ENCODE measurements at regions not wholly inside any gene's neighbourhood (a gene's known extent, or its start where the extent isn't known, plus 50 kb on each side); places are given as distances from the start of the nearest gene placed in this dataset.

GRCh38 chr2:226622484-226622883 lies 177.1 kb downstream of the IRS1 start:
- DNase-seq (ENCODE audit: low spot score) (no peak), FAIRE-seq (no peak)

DNA sequence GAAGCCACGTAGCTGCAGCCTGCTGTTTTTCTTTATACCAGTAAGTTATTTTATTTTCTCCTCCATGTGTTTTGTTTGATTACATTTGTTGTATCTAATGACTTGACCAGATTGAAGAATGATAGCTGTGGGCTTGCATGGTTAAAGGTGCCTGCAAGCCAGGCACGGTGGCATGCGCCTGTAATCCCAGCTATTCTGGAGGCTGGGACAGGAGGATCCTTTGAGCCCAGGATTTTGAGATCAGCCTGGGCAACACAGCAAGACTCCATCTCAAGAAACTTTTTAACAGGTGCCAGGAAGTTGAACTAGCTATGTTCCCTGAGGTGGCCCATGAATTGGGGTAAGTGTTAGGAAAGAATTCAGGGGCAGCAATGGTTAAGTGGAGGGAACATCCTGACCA lies 179.4 kb downstream of the IRS1 start:
- FAIRE-seq = no peak
- DNase-seq (ENCODE audit: low spot score) = no peak

DNA sequence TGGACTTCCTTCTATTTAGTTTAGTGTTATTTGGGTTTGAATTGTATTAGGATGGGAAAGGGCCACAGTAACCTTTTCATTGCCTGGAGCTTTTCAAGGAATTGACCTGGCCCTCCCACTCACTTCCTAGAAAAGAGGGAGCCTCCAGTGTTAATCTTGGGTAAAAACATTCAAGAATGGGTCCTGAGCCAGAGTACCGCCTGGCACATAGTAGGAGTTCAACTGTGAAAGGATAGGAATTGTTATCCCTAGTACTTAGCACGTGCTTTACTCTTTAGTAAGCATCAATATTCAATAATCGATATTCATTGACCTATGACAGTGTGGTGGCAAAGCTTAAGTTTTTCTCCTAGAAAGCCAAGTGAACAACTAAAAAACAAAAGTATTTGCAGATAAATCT lies 179.9 kb downstream of the IRS1 start:
- FAIRE-seq = no peak
- DNase-seq (ENCODE audit: low spot score) = no peak

- no peak for DNase-seq (ENCODE audit: low spot score)
- no peak for FAIRE-seq
These were observed 180.6 kb downstream of the IRS1 start for GRCh38 chr2:226618875-226619605.

- no peak for FAIRE-seq
These were observed 181.1 kb downstream of the IRS1 start for GRCh38 chr2:226618544-226618874.

GRCh38 chr2:226615891-226616290 lies 183.7 kb downstream of the IRS1 start:
- FAIRE-seq (no peak), DNase-seq (ENCODE audit: low spot score) (no peak)

More at GRCh38 chr2:226618544-226618874, 181.1 kb downstream of the IRS1 start:
- DNase-seq (ENCODE audit: low spot score) = no peak

DNA sequence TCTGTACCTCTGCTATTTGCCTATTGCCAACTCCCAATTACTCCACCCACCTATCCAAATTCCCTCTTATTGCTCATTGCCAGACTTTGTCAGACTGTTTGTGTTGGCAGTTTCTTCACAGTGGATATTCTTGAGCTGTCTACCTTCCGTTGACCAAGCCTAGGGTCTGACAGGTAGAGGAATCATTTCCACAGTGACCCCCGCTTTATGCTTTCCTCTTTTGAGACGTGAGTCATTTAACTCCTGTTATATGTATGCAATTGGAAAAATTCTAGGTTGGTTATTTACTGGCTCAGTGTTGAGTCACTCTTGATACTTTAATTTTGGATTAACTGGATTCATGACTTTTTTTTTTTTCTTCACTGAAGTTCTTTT lies 187.7 kb downstream of the IRS1 start:
- FAIRE-seq = peak; percentile 84
- peak; percentile 87 for DNase-seq (ENCODE audit: low spot score)

DNA sequence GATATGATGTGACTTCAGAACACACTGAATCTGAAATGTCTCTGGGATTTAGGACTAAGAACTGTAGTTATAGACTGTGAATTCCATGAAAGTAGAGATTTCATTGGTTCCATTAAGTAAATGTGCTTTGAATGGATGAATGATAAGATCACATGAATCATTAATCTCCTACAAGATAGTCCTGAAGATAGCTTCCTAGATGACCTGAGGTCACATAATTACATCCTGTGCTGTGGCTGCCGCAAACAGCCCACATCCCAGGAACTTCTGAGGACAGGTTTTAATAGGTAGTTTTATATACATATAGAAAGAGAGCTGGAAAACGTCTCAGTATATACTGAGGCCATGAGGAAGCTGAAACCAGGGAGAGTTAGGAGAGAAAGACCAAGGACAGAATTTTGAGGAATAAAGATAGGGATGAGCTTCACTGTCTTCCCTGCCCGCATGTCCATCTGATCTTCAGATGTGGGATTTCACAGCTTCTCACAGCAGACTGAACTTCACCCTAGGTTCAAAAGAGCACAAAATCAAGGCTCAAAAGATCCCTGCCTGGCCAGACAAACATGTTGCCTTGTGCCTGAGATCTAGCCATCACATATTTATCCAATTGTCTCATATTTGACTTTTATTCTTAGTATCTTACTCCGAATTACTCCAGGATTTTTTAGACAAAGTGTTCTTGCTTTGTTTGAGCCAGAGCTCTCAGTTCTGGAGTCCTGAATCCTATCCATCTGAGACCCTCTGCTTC lies 188.2 kb downstream of the IRS1 start:
- FAIRE-seq (peak; percentile 82), DNase-seq (ENCODE audit: low spot score) (peak; percentile 65)

- FAIRE-seq (no peak), DNase-seq (ENCODE audit: low spot score) (peak; percentile 60)
These were observed 190.3 kb downstream of the IRS1 start for GRCh38 chr2:226609366-226609765.

DNA sequence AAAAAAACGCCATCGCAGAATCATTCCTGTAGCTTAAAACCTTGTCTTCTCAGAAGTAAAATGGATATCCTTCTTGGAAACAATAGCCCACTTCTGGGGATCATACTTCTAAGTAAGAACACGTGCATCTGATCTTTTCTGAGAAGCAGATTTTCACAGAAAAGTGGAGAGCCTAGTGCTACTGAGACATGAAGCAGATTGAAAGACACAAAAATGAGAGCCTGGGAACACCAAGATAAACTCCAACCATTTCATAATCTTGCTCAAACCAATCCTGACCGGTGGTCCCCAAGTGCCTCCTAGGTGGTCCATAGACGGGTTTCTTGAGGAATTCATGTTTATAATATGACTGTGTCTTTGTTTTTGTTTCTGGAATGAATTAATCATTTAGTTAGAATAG lies 191.2 kb downstream of the IRS1 start:
- FAIRE-seq (no peak), DNase-seq (ENCODE audit: low spot score) (no peak)

DNA sequence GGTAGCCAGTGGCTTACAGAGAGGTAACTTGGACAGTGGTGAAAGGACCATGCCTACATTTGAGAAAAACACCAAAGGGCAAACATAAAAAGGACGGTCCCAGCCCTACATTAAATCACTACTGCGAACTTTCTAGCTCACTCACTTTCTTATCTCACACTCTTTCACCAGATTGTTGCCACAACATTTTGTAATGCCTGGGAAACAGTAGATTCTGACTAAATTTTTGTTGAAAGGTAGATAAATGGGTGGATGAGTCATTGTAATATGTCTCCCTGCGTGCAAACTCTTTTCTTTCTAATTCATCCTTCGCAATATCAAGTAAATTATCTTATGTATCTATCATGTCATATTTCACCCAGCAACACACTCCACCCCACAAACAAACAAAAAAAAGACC lies 192.2 kb downstream of the IRS1 start:
- DNase-seq (ENCODE audit: low spot score) (peak; percentile 57), FAIRE-seq (no peak)

GRCh38 chr2:226605642-226606041 lies 194.0 kb downstream of the IRS1 start:
- FAIRE-seq (no peak), DNase-seq (ENCODE audit: low spot score) (no peak)

GRCh38 chr2:226603606-226604005 lies 196.0 kb downstream of the IRS1 start:
- DNase-seq (ENCODE audit: low spot score) = no peak
- FAIRE-seq = no peak

DNA sequence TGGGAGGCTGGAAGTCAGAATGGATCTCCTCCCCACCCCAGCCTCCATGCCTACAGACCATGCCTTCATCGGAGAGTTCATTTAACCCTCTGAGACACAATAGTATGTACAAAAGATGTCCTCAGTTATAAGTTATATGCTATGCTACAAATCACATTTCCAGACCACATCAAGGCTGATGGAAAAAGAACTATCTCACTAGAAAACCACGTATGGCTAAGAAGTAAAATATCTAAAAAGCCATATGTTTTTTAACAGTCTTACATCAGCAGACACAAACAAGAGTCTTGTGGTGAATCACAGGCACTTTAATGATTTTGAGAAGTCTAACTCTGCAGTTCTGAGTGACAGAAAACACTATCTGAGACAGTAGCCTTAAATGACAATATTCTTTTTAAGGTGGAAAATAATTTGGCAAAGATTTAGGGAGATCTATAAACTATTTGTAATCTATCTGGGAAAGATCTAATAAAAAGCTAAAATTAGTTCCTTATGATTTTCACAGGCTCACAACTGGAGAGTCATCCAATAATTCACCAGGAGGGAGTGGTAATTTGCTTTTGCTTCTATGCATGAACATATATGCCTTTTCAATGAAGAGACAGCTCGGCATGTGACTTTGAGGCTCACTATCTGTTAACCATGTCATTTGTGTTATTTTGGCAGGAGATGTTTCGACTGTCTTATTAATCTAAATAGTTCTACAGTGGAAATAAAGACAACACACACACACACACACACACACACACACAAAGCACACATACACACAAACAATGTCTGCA lies 197.5 kb downstream of the IRS1 start:
- no peak for FAIRE-seq
- no peak for DNase-seq (ENCODE audit: low spot score)

- DNase-seq (ENCODE audit: low spot score) (no peak), FAIRE-seq (no peak)
These were observed 198.8 kb downstream of the IRS1 start for GRCh38 chr2:226600802-226601201.

DNA sequence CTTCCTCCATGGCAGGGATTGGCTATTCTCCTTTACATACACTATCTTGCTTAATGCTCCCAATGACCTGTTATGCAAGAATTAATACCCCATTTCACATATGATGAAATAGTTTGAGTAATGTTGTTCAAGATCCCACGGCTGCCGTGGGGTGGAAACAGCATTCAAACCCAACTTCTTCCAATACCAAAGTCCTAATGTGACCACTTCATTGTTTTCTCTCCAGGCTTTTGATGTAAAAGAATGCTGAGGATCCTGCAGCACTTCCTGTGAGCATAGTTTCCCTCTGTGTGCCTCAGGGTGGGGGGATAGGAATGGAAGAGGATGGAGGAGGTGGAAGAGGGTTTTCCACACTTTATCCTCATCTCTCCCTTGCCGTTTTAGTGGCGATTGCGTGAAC lies 199.4 kb downstream of the IRS1 start:
- no peak for FAIRE-seq
- DNase-seq (ENCODE audit: low spot score) = no peak

DNA sequence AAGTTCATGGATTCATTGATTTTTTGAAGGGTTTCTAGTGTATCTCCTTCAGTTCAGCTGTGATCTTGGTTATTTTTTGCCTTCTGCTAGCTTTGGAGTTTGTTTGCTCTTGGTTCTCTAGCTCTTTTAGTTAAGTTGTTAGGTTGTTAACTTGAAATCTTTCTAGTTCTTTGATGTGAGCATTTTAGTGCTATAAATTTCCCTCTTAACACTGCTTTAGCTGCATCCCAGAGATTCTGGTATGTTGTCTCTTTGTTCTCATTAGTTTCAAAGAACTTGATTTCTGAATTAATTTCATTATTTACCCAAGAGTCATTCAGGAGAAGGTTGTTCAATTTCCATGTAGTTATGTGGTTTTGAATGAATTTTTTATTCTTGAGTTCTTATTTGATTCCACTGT lies 210.6 kb downstream of the IRS1 start:
- DNase-seq (ENCODE audit: low spot score) (no peak), FAIRE-seq (no peak)

DNA sequence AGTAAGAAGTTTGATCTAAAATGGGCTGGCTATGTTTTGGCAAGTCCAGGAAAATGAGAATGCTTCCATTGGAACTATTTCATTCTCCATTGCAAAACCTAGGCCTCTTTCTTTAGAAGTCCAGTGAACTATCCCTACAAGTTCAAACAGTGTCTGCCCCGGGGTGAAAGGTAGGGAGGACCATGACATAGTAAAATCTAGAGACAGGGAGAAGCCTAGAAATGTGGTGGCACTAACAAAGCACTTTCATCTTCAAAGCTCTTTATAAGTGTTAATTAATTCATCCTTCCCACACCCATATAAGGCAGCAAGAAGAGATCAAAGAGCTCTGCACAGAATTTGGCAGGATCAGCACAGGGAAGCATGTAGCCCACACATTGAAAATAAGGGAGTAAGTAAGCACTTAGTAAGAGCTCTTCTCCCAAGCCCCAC lies 214.5 kb downstream of the IRS1 start:
- no peak for DNase-seq (ENCODE audit: low spot score)
- FAIRE-seq = no peak

DNA sequence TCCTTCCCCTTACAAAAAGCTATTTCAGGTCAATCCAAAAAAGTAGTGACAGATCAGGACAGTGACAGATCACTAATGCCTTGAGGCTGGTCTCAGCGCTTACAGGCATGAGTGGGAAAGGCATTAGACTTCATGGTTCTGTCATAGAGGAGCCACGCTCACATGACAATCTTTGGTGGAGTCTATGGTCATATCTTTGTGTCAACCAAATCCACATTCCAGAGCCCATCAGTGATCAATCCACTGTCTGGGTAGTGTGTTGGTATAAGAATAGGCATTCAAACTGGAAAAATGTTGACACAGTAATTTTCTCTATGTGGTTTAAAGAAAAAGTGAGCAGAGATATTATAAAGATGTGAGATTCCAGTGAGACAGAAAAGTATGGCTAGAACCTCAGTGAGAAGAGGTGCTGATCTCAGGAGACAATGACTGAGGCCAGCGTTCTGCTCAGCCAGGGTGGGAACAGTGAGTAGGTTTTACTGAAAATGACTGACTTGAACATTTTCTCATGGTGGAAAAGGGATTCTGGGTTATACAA lies 215.0 kb downstream of the IRS1 start:
- DNase-seq (ENCODE audit: low spot score) (no peak), FAIRE-seq (no peak)

- DNase-seq (ENCODE audit: low spot score) (peak; percentile 93), FAIRE-seq (peak; percentile 97)
These were observed 215.9 kb downstream of the IRS1 start for GRCh38 chr2:226583715-226584114.

DNA sequence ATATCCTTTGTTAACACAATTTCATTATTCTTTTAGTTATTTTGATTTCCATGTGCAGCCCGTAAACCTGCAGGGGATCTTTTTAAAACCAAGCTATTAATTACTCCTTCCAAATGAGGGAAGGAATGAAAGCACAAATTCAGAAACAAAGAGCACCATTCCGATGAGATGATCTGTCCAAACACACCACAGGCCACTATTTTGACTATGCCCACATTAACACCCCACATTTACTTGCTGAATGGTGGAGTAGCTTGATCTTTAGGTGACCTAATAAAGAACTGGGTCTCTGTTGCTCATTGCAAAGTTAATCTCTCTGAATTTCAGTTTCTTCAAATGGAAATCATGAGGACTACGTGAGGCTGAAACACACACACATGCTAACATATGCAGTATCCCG lies 218.0 kb downstream of the IRS1 start:
- DNase-seq (ENCODE audit: low spot score) = no peak
- FAIRE-seq = no peak

DNA sequence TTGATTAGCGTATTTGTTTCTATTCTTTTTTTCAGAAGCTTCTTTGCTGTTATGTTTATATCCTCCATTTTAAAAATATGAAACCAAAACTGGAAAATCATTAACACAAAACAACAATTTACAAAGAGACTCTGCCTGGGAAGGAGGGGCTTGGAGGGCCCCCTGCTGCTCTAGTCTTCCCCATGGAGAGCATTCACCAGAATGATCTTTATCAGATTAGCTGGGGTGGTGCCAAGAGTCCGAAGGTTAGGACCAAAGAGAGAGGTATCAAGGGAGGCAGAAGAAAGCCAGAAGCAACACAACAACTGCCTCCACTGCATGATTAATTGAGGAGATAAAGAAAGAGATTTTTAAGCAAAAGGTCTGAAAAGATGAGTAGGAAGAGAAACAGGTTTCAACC lies 218.6 kb downstream of the IRS1 start:
- DNase-seq (ENCODE audit: low spot score) = peak; percentile 65
- peak; percentile 48 for FAIRE-seq
